H1 (cell line): ENCODE measurements at regions not wholly inside any gene's neighbourhood (a gene's known extent, or its start where the extent isn't known, plus 50 kb on each side); places are given as distances from the start of the nearest gene placed in this dataset.

Experiments used
- CEBPB ChIP-seq: IDR thresholded peaks from 2 replicates; pipeline ENCODE4 v1.6.1; 2012; ENCODE audit warnings: low read depth, low read length
- EZH2 ChIP-seq: fragments of 200-600 bp; sonication (generic); IDR thresholded peaks from 2 replicates; pipeline ENCODE4 v1.7.1; 2012; ENCODE audit warnings: low read depth, mild to moderate bottlenecking, moderate library complexity, low read length, inconsistent platforms; ENCODE audit not compliant: severe bottlenecking
- MAFK ChIP-seq: IDR thresholded peaks from 2 replicates; pipeline ENCODE4 v1.6.1; 2012; ENCODE audit warnings: low read depth, mild to moderate bottlenecking, improper control_type of control experiment, low read length
- POLR2A ChIP-seq, 2 experiments: IDR thresholded peaks; 1 replicate in 1 of 2; 2 replicates in 1 of 2; pipeline ENCODE4 v1.6.1; 2011; ENCODE audit warnings: low read depth in 2 of 2, low read length in 2 of 2, mild to moderate bottlenecking in 2 of 2; ENCODE audit errors: control extremely low read depth in 1 of 2
- POLR2AphosphoS5 ChIP-seq: IDR thresholded peaks from 2 replicates; pipeline ENCODE4 v1.6.1; 2011; ENCODE audit warnings: low read depth, low read length
- RAD21 ChIP-seq, 2 experiments: IDR thresholded peaks in 1 of 2; conservative IDR thresholded peaks in 1 of 2; 2 replicates each; pipeline ENCODE4 v1.6.1; 2011; ENCODE audit warnings: low read depth in 2 of 2, low read length in 2 of 2, improper control_type of control experiment in 1 of 2, inconsistent platforms in 1 of 2, mild to moderate bottlenecking in 1 of 2, moderate library complexity in 1 of 2
- SIN3A ChIP-seq, 2 experiments: IDR thresholded peaks in 1 of 2; conservative IDR thresholded peaks in 1 of 2; 2 replicates each; pipeline ENCODE4 v1.6.1; 2011 to 2012; ENCODE audit warnings: low read length in 2 of 2, improper control_type of control experiment in 1 of 2, low read depth in 1 of 2, mild to moderate bottlenecking in 1 of 2
- SRF ChIP-seq: IDR thresholded peaks from 2 replicates; pipeline ENCODE4 v1.6.1; 2011; ENCODE audit warnings: mild to moderate bottlenecking, low read depth, low read length, moderate library complexity
- YY1 ChIP-seq: IDR thresholded peaks from 2 replicates; pipeline ENCODE4 v1.6.1; 2011; ENCODE audit warnings: low read depth, mild to moderate bottlenecking, low read length
- TF ChIP-seq, protein P1 (sequence below), 3 experiments: IDR thresholded peaks; 1 replicate in 2 of 3; 2 replicates in 1 of 3; pipeline versions ENCODE4 v1.5.1 to v1.6.1; 2011; ENCODE audit warnings: low read length in 3 of 3, mild to moderate bottlenecking in 3 of 3, inconsistent platforms in 2 of 3, low read depth in 1 of 3, moderate library complexity in 1 of 3; ENCODE audit not compliant: insufficient read depth in 1 of 3; ENCODE audit errors: control extremely low read depth in 1 of 3
- TF ChIP-seq, protein P2 (sequence below): IDR thresholded peaks from 2 replicates; pipeline ENCODE4 v1.6.1; 2012; ENCODE audit warnings: inconsistent platforms

DNA sequence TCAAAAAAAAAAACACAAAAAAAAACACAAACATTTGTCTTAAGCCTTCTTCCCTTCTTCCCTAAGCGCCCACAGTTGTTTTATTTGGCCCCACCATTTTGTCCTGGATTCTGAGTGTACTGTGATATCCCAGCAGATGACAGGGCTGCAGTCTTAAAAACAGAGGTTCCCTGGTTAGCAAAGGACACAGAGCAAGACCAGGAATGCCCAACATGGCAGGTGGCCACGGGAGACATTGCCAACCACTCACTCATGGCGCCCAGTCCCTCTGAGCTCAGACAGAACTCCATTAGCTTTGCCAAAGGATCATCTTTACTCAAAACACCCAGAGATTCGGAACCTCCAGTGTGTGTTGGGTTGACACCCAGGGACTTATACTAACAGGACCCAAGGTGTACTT, 249.3 kb downstream of the MRTFB start:
- TF ChIP-seq POLR2A (IDR thresholded peaks at IDR 0.05; ENCODE audit: control extremely low read depth in 1 of 2, low read depth in 2 of 2, low read length in 2 of 2) (no peak), EZH2 (no peak), RAD21 (IDR thresholded peaks at IDR 0.05 in 1 of 2, conservative IDR thresholded peaks at IDR 0.05 in 1 of 2; ENCODE audit: low read depth in 2 of 2, low read length in 2 of 2) (no peak), POLR2AphosphoS5 (no peak), MAFK (no peak), YY1 (no peak), CEBPB (no peak), SRF (no peak), SIN3A (conservative IDR thresholded peaks at IDR 0.05 in 1 of 2, IDR thresholded peaks at IDR 0.05 in 1 of 2; ENCODE audit: low read depth in 1 of 2, low read length in 2 of 2) (no peak)
- TF ChIP-seq, protein P1, sequence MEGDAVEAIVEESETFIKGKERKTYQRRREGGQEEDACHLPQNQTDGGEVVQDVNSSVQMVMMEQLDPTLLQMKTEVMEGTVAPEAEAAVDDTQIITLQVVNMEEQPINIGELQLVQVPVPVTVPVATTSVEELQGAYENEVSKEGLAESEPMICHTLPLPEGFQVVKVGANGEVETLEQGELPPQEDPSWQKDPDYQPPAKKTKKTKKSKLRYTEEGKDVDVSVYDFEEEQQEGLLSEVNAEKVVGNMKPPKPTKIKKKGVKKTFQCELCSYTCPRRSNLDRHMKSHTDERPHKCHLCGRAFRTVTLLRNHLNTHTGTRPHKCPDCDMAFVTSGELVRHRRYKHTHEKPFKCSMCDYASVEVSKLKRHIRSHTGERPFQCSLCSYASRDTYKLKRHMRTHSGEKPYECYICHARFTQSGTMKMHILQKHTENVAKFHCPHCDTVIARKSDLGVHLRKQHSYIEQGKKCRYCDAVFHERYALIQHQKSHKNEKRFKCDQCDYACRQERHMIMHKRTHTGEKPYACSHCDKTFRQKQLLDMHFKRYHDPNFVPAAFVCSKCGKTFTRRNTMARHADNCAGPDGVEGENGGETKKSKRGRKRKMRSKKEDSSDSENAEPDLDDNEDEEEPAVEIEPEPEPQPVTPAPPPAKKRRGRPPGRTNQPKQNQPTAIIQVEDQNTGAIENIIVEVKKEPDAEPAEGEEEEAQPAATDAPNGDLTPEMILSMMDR (IDR thresholded peaks at IDR 0.05; ENCODE audit: control extremely low read depth in 1 of 3, insufficient read depth in 1 of 3, low read depth in 1 of 3, low read length in 3 of 3), result no peak
- TF ChIP-seq, protein P2, sequence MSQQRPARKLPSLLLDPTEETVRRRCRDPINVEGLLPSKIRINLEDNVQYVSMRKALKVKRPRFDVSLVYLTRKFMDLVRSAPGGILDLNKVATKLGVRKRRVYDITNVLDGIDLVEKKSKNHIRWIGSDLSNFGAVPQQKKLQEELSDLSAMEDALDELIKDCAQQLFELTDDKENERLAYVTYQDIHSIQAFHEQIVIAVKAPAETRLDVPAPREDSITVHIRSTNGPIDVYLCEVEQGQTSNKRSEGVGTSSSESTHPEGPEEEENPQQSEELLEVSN, result no peak
